Mesenteric fat pad (tissue), 1 donor: ENCODE measurements at regions not wholly inside any gene's neighbourhood (a gene's known extent, or its start where the extent isn't known, plus 50 kb on each side); places are given as distances from the start of the nearest gene placed in this dataset.

ENCODE experiments used
- DNase-seq: peaks from one replicate; pipeline ENCODE4 v3.0.0-alpha.2; 2020; ENCODE audit warnings: low spot score
- donor health status: DM: yes; HTN: yes; CAD: no.

DNA sequence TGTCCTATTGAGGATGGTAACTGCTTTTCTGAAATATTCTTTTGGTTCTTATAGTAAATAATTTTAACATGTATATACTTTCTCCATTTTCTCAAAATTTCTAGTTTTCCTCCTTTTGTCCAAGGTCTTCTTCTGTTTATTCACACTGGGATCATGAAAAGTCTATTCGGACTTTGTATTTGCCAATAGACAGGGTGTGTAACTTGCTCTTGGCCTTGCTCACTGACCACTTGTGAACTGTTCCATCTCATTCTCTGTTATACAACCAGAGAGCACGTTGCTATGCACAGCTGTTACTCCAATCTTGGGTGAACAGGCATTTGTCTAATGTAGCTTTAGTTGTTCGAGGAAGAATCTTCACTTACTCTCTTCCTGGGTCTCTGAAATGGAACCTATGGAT is 388.9 kb downstream of the SH3GL2 start:
- no peak for DNase-seq

DNA sequence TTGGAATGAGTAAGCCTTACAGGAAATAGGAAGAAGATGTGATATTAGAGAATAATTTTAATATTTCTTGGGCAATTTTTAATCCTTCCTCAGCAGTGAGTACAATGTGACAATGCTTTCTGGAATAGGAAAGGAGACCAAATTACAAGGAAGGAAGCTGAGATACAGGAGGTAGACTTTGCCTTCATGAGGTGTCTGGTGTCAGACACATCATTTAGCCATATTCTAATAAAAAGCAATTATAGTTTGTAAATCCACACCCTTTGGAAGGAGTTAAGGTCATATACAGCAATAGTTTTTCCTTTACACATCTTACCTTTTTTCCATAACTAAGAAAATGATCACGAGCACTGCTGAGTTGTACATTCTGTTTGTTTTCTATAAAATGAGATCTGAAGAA is 390.4 kb downstream of the SH3GL2 start:
- no peak for DNase-seq

DNA sequence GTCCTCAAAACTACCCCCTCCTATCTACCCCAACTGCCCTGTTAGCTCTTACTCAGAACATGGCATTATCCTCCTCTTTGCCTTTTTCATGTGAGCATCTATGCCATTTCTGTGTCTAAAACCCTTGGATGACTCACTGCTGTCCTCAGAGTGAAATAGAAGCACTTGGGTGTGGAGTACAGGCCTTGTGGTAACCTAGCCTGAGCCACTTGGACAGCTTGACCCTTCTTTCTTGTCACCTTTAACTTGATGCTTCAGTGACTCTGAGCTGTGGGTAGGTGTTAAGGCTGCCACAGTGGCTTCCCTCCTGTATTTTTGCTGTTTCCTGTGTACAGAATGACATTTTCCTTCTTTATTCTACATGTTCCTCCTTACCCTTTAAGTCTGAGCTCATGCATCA is 391.4 kb downstream of the SH3GL2 start:
- DNase-seq, result no peak

DNA sequence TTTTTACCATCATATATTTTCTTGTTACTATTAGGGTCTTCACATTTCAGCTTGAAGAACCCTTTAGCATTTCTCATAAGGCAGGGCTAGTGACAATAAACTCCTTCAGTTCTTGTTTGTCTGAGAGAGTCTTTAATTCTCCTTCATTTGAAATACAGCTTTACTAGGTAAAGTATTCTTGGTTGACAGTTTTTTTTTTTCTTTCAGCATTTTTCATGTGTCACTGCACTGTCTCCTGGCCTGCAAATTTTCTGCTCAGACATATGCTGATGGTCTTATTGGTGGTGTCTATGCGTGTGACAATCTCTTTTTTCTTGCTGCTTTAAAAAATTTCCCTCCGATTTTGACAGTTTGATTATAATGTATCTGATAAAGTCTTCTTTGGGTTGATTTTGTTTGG is 399.9 kb downstream of the SH3GL2 start:
- no peak for DNase-seq

DNA sequence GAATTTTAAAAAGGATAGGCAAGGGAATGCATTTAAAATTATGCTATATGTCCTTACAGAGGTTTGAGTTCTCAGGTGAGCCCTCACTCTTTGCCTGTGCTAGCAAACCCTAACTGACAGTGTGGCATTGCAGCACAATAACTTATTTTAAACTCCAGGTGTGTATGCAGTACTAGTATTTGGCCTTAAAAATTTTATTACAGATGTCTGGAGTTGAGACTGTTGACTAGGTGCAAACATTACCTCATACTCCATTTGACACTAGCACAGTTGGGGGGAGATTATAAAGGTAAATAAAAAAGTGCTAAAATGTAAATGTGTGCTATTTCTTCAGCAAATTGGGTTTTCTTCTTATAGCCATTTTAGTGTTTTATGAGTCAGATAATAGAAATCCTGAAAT is 407.7 kb downstream of the SH3GL2 start:
- no peak for DNase-seq

DNA sequence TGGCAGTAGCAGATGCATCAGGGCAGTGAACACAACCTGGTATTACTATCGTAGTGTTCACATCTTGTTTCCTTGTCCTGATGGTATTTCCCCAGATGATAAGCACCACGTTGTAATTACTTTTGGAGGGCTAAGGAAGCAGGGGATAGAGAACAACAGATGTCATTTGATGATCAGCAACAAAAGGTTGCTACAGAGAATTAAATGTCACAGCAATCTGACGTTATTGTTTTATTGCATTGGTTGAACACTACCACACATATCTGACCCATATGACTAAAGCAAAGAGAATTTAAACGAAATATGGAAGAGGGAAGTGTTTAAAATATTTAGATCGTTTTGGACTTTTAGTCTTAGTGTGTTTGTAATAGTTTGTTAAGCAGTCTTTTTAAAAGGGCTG is 408.3 kb downstream of the SH3GL2 start:
- no peak for DNase-seq

DNA sequence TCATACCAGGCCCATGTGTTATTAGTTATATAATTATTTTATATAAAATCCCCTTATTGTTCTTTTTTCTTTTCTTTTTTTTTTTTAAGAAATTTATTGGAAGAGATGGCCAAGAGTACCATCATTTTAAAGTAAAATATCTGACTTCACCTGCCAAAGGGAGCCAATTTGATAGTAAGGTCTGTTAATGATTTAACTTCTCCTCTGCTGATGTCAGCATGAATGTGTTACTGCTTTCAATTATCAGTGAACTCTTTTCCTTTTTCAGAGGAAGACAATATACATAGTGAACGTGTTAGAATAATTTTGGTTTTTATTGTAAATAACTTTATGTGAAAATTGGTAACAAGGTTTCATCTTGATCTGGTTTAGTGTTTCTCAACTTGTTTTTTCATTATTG is 409.6 kb downstream of the SH3GL2 start:
- no peak for DNase-seq

DNA sequence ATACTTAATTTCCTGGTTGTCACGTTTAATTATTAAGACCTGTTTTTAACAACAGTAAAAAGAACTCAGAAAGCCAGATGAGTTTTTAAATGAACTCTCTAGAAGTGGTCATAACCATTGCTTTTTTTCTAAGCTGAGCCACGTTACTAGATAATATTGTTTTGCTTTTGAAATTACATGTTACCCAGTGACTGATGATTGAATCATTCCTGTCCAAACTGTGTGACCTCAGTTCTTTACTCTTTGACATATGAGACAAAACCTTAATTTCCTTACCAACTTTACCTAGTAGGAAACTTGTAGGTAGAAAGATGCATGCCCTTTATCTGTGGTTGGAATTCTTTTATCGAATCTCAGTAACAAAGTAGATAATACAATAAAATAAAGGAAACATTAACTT is 411.7 kb downstream of the SH3GL2 start:
- no peak for DNase-seq

DNA sequence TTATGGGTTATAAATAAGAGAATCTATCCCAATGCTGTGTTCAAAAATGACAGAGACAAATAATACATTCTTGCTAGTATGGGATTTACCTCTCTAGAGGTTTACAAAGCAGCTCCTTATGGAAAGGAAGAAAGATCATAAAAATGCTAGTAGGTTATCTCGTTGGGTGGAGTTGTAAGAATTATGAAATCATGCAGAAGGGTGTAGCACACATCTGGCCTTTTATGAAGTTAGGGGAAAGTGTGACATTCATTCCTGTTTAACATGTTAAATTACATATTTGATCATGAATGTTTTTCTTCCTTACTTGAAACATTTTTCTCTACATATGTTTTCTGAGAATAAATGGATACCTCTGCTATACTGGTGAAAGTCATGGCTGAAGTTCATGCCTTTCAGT is 414.2 kb downstream of the SH3GL2 start:
- DNase-seq, result no peak

DNA sequence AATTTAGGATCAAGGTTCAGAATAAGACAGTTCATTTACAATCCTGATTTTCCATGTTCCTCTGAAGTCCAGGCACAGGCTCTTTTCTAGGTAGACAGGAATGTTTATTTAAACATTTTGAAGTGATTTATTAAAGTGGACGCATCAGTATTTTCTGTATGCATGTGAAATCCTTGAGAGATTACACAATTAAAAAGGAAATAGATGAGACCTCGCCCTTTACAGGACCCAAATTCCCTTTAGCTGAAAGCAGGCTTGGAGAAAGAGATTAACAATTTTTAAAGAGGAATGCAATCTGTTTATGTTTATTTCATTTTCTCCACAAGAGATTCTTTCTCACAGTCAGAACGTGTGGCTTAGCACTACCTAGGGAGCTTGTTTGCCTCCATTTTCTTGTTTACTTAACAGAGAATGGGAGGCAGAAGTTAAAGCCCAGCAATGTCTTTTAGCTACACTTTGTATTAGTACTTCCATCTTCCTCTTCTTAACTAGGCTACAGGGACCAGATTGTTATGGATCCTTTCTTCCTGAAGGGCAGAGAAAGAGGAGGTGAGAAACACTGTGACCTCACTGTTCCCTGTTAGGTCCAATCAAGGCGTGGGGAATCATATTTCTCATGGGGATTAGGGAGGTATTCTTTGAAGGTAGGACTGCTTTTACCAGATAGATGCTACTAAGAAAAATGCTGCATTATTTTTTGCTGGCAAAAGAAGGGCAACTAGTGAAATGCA is 416.0 kb downstream of the SH3GL2 start:
- DNase-seq, result no peak

DNA sequence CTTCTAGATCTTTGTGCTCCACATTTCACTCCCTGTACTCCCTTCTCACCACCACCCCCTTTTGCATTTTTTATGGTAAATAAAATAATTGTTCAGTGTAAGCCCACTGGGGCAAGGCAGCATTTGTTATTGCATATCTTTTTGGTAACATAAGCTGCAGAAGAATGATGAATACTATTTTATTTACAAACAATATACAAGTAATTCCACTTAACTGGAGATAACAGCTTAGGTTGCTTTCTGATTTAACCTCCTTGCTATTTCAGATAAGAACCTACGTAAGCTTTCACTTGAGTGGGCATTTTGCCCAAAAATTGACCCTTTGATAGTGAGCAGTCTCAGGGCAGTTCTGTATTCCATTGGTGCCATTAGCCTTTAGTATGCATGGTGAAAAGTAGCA is 417.9 kb downstream of the SH3GL2 start:
- no peak for DNase-seq

DNA sequence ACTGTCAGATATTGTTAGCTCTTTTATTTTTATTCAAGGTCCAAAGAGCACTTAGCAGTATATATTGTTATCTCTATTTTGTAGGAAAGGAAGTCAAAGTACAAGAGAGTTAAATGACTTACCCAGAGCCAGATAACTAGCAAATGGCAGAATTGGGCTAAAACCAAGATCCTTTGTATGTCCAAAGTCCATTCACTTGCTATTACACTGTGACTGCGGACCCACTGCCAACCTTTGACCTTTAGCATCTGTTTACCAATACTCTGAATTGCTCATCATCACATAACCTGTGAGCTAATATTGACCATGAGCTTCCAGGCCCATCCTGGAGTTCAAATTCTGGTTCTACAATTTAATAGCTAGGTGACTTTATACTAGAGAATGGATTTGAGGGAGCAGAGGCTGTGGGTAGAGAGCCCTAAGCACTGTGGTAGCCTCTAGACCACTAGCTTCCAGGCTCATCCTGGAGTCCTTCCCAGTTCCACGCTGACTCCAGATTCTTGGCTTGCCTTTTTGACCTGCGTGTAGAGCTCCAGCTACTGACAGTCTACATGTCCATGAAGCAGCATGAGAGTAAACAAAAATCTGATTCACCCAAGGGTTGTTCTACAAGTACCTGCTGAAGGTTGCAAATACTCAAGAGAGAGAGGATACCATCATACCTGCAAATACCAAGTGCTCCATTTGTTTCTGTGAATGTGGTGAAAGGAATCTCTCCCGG is 424.0 kb downstream of the SH3GL2 start:
- no peak for DNase-seq

DNA sequence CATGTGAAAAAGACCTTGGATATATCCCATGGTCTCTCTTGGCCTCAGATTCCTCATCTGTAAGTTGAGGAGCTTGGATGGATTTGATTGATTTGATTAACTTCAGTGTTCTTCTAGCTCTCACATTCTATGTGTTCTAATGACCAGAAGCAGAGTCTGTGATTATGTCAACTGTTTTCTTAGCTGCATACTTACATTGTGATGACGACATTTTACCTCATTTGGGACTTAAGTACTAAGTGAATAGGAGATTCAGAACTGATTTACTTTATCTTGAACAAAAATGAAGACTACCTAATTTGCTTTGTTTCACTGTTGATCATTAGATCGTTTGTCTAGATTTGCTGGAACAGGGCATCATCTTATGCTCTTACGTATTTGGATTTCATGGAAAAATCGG is 427.7 kb downstream of the SH3GL2 start:
- DNase-seq, result no peak

DNA sequence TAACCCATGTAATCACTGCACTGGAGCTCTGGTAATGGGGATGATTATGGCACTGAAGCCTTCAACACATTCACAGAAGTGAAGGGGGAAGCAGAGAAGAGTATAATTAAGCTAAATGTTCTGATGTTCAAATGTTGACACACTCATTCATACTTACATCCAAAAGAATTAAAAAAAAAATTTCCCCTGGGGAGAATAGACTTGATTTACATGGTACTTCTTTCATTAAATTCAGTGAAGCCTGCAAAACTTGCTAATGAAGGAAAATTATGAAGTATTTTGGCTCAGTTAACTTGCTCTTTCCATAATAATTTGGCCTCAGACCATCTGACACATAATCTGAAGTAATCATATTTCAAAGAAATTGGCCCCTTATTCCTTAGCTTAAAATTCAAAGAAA is 428.8 kb downstream of the SH3GL2 start:
- no peak for DNase-seq

DNA sequence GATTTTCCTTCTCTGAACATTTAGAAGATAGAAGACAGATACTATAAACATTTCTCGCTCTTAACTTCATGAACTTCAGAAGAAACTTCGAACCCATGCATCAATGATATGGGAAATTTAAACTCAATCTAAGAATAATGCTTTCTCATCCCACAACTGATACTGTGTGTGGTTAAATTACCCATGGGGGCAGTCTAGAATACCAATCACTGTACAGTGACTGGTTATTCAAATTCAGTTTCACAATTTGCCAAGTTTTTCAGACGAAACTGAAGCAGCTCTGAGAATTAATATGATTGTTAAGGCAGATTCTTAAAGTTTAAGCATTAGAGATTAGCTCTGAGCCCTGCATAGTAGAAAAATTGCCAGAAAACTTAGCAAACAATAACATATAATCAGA is 431.0 kb downstream of the SH3GL2 start:
- no peak for DNase-seq

DNA sequence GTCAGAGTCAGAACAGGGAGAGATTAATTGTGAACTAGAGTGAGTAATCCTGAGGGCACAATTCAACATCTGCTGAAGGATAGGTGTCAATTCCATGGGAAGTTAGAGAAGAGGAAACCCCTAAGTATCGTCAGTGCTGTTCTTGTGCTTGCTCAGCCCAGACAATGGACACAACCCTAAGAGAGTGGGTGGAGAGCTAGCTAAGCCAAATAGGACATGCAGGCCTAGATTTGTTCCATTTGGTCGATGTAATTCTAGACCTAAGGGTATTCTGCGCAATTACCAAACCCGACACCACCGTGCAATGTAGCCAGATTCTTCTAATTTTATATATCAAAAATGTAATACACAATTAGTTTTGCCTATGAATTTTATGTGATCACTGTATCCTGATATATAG is 431.6 kb downstream of the SH3GL2 start:
- no peak for DNase-seq

DNA sequence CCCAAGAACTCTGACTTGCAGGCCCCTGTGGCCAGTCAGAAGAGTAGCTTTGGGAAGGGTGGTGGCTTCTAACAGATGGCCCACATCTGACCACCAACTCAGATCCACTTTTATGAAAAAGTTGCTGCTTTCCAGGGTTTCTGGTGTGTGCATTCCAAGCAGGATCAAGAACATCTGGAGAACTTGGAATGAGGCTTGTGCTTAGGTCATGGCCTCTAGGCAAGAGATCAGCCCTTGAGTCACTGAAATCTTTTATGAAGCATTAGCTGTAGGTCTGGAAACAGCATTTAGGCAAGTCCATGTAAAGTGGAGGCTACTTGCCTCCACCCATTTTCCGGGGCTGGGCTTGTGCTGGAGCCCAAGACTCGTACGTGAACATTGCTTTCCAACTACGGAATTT is 433.3 kb downstream of the SH3GL2 start:
- DNase-seq, result no peak

DNA sequence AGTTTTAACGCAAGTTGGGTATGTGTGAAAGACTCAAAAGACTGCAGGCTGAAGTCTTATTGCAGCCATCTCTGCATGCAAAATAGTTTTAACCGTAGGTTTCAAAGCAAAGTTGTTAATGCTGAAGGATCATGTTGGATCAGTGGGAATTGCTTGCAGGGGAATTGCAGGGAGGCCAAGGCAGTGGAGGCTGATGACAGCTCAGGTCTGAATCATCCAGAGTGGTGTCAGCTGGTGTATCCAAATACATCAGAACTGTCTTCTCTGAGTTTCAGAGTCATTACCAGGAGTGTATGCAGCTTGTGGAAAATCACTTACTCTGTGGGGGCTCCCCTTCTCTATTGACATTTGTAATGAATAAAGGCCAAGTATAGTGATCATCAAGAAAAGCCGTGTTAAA is 435.7 kb downstream of the SH3GL2 start:
- no peak for DNase-seq

DNA sequence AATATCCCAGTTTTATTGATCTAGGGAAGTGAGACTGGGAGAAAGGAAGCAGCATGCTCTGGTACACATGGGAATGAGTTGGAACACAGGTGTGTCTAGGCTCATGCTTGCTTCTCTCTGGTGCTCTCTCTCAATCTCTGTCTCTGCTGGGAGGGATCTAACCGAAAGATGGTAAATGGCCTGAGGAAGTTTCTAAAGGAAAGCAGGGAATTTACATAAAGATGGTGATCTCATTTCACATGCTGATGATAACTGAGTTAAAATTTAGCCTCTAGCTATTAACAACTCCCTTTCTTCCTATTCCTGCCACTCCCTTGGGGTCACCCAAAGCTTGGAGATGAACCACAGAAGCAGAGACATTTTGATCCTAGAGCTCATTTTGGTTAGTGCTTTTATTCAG is 436.2 kb downstream of the SH3GL2 start:
- DNase-seq, result no peak

DNA sequence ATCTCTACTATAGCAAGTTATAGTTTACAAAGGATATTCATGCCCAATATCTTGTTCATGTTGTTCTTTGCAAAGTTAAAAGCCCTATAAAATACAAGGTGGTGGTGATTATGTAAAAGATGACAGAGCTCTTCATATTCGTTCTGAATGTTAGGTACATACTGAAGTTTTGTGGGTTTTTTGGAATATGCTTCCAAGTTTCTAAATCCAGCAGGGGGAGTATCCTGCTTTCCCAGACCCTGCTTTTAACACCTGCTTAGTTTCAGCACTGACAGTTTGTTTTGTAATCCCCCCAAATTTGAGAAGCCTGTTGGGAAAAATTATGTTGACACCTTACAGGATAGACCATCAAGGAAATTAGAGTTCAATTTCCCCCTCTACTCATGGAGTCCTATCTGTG is 438.3 kb downstream of the SH3GL2 start:
- no peak for DNase-seq

DNA sequence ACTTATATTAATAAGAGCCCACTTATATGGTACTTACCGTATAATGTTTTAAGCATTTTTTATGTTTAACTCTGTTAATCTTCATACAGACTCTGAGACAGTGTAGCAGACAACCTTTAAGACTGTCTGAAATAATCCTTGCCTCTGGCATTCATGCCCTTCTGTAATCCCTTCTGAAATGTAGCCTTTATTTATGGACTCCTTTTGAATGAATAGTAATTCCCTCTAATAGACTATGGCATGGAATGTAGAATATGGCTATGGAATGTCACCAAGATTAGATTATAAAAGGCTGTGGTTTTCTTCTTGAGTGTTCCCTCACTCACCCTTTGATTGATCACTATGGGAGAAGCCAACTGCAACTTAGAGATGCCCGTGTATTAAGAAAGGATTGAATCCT is 439.4 kb downstream of the SH3GL2 start:
- no peak for DNase-seq

DNA sequence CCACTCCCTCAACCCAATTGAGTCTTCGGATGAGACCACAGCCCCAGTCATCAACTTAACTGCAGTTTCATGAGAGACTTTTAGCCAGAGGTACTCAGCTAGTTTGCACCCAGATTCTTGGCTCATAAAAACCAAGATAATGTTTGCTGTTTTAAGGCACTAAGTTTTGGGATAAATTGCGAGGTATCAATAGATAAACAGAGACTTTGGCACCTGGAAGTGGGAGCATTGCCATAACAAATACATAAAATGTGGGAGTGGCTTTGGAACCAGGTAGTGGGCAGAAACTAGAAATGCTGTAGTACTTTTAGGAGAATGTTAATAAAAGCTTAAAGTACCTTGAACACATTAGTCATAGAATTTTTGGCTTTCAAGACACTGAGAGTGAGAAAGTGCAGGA is 439.8 kb downstream of the SH3GL2 start:
- no peak for DNase-seq

DNA sequence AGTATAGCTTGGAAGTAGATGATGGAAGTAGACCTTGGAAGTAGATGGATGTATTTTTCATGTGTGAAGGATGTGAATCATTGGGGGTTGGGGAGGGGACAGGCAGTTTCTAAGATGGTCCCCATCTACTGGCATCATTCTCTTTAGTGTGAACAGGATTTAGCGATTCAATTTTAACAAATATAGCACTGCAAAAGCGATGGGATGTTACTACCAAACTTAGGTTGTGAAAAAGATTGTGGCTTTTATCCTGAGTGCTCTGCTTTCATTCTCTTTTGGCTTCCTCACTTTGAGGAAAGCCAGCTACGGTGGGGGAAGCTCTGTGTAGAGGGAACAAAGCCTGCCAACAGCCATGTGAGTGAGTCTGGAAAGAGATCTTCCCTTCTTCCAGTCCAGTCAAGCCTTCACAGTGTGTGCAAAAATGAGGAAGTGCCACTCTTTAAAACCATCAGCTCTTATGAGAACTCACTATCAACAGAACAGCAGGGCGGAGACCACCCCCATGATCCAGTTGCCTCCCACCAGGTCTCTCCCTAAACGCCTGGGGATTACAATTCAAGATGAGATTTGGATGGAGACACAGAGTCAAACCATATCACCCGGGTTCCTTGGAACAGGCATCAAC is 441.4 kb downstream of the SH3GL2 start:
- no peak for DNase-seq
